ENCODE measurements at regions not wholly inside any gene's neighbourhood (a gene's known extent, or its start where the extent isn't known, plus 50 kb on each side); places are given as distances from the start of the nearest gene placed in this dataset.

GRCh38 chr17:27381007-27381501 lies 75.2 kb upstream of the KSR1 start:
- Histone ChIP-seq H3K4me3 (ENCODE audit: low read depth in 2 of 2, low read length in 2 of 2) (peak overlapping the region; percentile 27 to 45), H3K4me1 (ENCODE audit: control insufficient read depth, insufficient read depth, low read length) (peaks cover 24% of the 10 kb centered on the region), H3K27ac (ENCODE audit: low read length) (no peak overlapping the region), H3K9me3 (ENCODE audit: control insufficient read depth, insufficient read depth, low read depth, low read length) (no peaks in the 10 kb centered on the region), H3K36me3 (ENCODE audit: control insufficient read depth, insufficient read depth, low read length) (no peaks in the 10 kb centered on the region), H3K27me3 (ENCODE audit: control insufficient read depth, insufficient read depth, low read length) (no peaks in the 10 kb centered on the region)
- peak; percentile 77 for ATAC-seq
- ChIA-PET CTCF (interaction anchor here (0.7 to 2.6 kb wide), 5 partner anchors 28 to 221 kb away, joined by 3 to 9 read pairs (median 4); no protein-coding TSS in a partner anchor), POLR2A (interaction anchor here (0.5 to 0.9 kb wide), 2 partner anchors 54 to 224 kb away, joined by 4 to 12 read pairs; no protein-coding TSS in a partner anchor)
- DNase-seq (ENCODE audit: low read depth, low spot score): no peak
- no TSS peak for BruUV-seq (replicated peaks)
- TF ChIP-seq SIN3A (IDR thresholded peaks at IDR 0.05; ENCODE audit: borderline replicate concordance, insufficient read depth, low read depth, low read length) (0 out of 2 replicates have a peak, but pooled peaks have one; percentile 23), REST (IDR thresholded peaks at IDR 0.05; ENCODE audit: insufficient read depth in 1 of 2, low read depth in 2 of 2, low read length in 1 of 2) (no peak), CTCF (IDR thresholded peaks at IDR 0.05) (peak; percentile 100)
- in situ Hi-C loops (cut with HindIII; ENCODE audit: low pct_unique_long_range_greater_than_20kb, low sequenced_read_pairs): no loop called here
- intact Hi-C loops (cut with micrococcal nuclease; ENCODE audit: unreplicated experiment): no loop called here

GRCh38 chr17:27382025-27382424 lies 74.2 kb upstream of the KSR1 start:
- ATAC-seq (no peak), DNase-seq (ENCODE audit: low read depth, low spot score) (no peak)
- Histone ChIP-seq H3K27me3 (ENCODE audit: control insufficient read depth, insufficient read depth, low read length) (no peaks in the 10 kb centered on the region), H3K9me3 (ENCODE audit: control insufficient read depth, insufficient read depth, low read depth, low read length) (no peaks in the 10 kb centered on the region), H3K4me3 (ENCODE audit: low read depth in 2 of 2, low read length in 2 of 2) (no peak overlapping the region), H3K27ac (ENCODE audit: low read length) (no peak overlapping the region), H3K4me1 (ENCODE audit: control insufficient read depth, insufficient read depth, low read length) (peaks cover 24% of the 10 kb centered on the region), H3K36me3 (ENCODE audit: control insufficient read depth, insufficient read depth, low read length) (no peaks in the 10 kb centered on the region)
- intact Hi-C loops (cut with micrococcal nuclease; ENCODE audit: unreplicated experiment) (no loop called here), in situ Hi-C loops (cut with HindIII; ENCODE audit: low pct_unique_long_range_greater_than_20kb, low sequenced_read_pairs) (no loop called here)
- CTCF ChIA-PET: interaction anchor here (0.6 to 2.6 kb wide), 3 partner anchors 218 to 423 kb away, joined by 3 to 9 read pairs (median 3); no protein-coding TSS in a partner anchor
- POLR2A ChIA-PET: interaction anchor here (0.6 kb wide), 1 partner anchor 255 kb away, joined by 12 read pairs; no protein-coding TSS in a partner anchor
- TF ChIP-seq CTCF (IDR thresholded peaks at IDR 0.05) (no peak), TCF7L2 (IDR thresholded peaks at IDR 0.05; ENCODE audit: low read depth, low read length) (no peak), REST (IDR thresholded peaks at IDR 0.05; ENCODE audit: insufficient read depth in 1 of 2, low read depth in 2 of 2, low read length in 1 of 2) (no peak), POLR2AphosphoS5 (IDR thresholded peaks at IDR 0.05; ENCODE audit: low read depth, low read length) (no peak), SIN3A (IDR thresholded peaks at IDR 0.05; ENCODE audit: borderline replicate concordance, insufficient read depth, low read depth, low read length) (no peak)
- no TSS peak for BruUV-seq (replicated peaks)
